ENCODE measurements at regions not wholly inside any gene's neighbourhood (a gene's known extent, or its start where the extent isn't known, plus 50 kb on each side); places are given as distances from the start of the nearest gene placed in this dataset.

GRCh38 chr18:38648179-38648578 lies 1082.6 kb upstream of the CELF4 start:
- TF ChIP-seq CTCF (IDR thresholded peaks at IDR 0.05; ENCODE audit: low read depth, low read length, poor library complexity, severe bottlenecking): no peak
- TF ChIP-seq EZH2phosphoT487 (IDR thresholded peaks at IDR 0.05; ENCODE audit: borderline replicate concordance, low read length): no peak

All from DOHH2 (cell line).